GM18909 (cell line): ENCODE measurements at regions not wholly inside any gene's neighbourhood (a gene's known extent, or its start where the extent isn't known, plus 50 kb on each side); places are given as distances from the start of the nearest gene placed in this dataset.
"Not testable (repeated sequence)": the region's sequence is repeated elsewhere in the genome, so short reads cannot be mapped to it uniquely, and the experiment has no call there.

Experiments used
- ATAC-seq: cut with Tn5 transposase; IDR thresholded peaks from one replicate; pipeline ENCODE4 v1.9.1; 2021; ENCODE audit warnings: mild to moderate bottlenecking; ENCODE audit not compliant: unreplicated experiment, poor library complexity

GRCh38 chr11:15683528-15683927, 568.8 kb downstream of the INSC start:
- ATAC-seq, result no peak

- no peak for ATAC-seq
Measured at GRCh38 chr11:15685306-15685705, 570.6 kb downstream of the INSC start.

GRCh38 chr11:15686259-15686658, 571.5 kb downstream of the INSC start:
- ATAC-seq, result not testable (repeated sequence)

- ATAC-seq, result no peak
Measured at GRCh38 chr11:15687342-15687741, 572.6 kb downstream of the INSC start.

- no peak for ATAC-seq
Measured at GRCh38 chr11:15688351-15688792, 573.6 kb downstream of the INSC start.

- no peak for ATAC-seq
Measured at GRCh38 chr11:15690320-15690719, 575.6 kb downstream of the INSC start.

GRCh38 chr11:15692739-15693138, 578.0 kb downstream of the INSC start:
- ATAC-seq, result peak; percentile 53

GRCh38 chr11:15695096-15695721, 580.5 kb downstream of the INSC start:
- ATAC-seq, result no peak

GRCh38 chr11:15696069-15696468, 581.3 kb downstream of the INSC start:
- no peak for ATAC-seq

GRCh38 chr11:15697437-15698236, 582.9 kb downstream of the INSC start:
- no peak for ATAC-seq

- no peak for ATAC-seq
Measured at GRCh38 chr11:15698855-15699254, 584.1 kb downstream of the INSC start.

- no peak for ATAC-seq
Measured at GRCh38 chr11:15699978-15700377, 585.3 kb downstream of the INSC start.

- ATAC-seq, result no peak
Measured at GRCh38 chr11:15700456-15700855, 585.7 kb downstream of the INSC start.

GRCh38 chr11:15704064-15704463, 589.3 kb downstream of the INSC start:
- ATAC-seq, result no peak

GRCh38 chr11:15704556-15704955, 589.8 kb downstream of the INSC start:
- no peak for ATAC-seq

GRCh38 chr11:15705891-15706290, 591.2 kb downstream of the INSC start:
- no peak for ATAC-seq

- no peak for ATAC-seq
Measured at GRCh38 chr11:15707194-15707593, 592.5 kb downstream of the INSC start.

- ATAC-seq, result no peak
Measured at GRCh38 chr11:15707971-15708370, 593.2 kb downstream of the INSC start.

- no peak for ATAC-seq
Measured at GRCh38 chr11:15710580-15711275, 596.0 kb downstream of the INSC start.

GRCh38 chr11:15711311-15711710, 596.6 kb downstream of the INSC start:
- no peak for ATAC-seq
